ENCODE measurements at regions not wholly inside any gene's neighbourhood (a gene's known extent, or its start where the extent isn't known, plus 50 kb on each side); places are given as distances from the start of the nearest gene placed in this dataset.

- no peaks in the 10 kb centered on the region for H3K36me3 ChIP-seq (replicated peaks in 1 of 2; ENCODE audit: insufficient read depth in 1 of 2, low read depth in 2 of 2)
- ATAC-seq (no peak), DNase-seq (no peak)
- no peaks in the 10 kb centered on the region for H3K9me3 ChIP-seq
- intact Hi-C loops (cut with DNase I), result no loop called here
- TF ChIP-seq POLR2A (IDR thresholded peaks at IDR 0.05) (no peak), CTCF (IDR thresholded peaks at IDR 0.05) (no peak)
- H3K4me1 ChIP-seq, result no peaks in the 10 kb centered on the region
- H3K27me3 ChIP-seq, result no peaks in the 10 kb centered on the region
- H3K4me3 ChIP-seq, result no peak overlapping the region
- H3K27ac ChIP-seq, result no peak overlapping the region
Measured at GRCh38 chr2:60000686-60001085, 552.8 kb downstream of the BCL11A start.

- no peak for ATAC-seq
- H3K36me3 ChIP-seq (replicated peaks in 1 of 2; ENCODE audit: insufficient read depth in 1 of 2, low read depth in 2 of 2), result no peaks in the 10 kb centered on the region
- no peak overlapping the region for H3K4me3 ChIP-seq
- DNase-seq, result no peak
- intact Hi-C loops (cut with DNase I), result no loop called here
- no peaks in the 10 kb centered on the region for H3K27me3 ChIP-seq
- no peak overlapping the region for H3K27ac ChIP-seq
- H3K4me1 ChIP-seq, result no peaks in the 10 kb centered on the region
- TF ChIP-seq CTCF (IDR thresholded peaks at IDR 0.05), result no peak
- no peak for TF ChIP-seq POLR2A (IDR thresholded peaks at IDR 0.05)
- H3K9me3 ChIP-seq, result no peaks in the 10 kb centered on the region
Measured at GRCh38 chr2:59998324-59998723, 555.1 kb downstream of the BCL11A start.

- Histone ChIP-seq H3K9me3 (no peaks in the 10 kb centered on the region), H3K4me1 (no peaks in the 10 kb centered on the region), H3K27me3 (no peaks in the 10 kb centered on the region), H3K27ac (no peak overlapping the region), H3K4me3 (no peak overlapping the region), H3K36me3 (replicated peaks in 1 of 2; ENCODE audit: insufficient read depth in 1 of 2, low read depth in 2 of 2) (no peaks in the 10 kb centered on the region)
- intact Hi-C loops (cut with DNase I), result no loop called here
- TF ChIP-seq CTCF (IDR thresholded peaks at IDR 0.05) (no peak), POLR2A (IDR thresholded peaks at IDR 0.05) (no peak)
- 90 to 92% methylated on average over 3 of the region's 3 CpGs for WGBS, 2 donors
- ATAC-seq, result no peak
- DNase-seq, result no peak
Measured at GRCh38 chr2:59997371-59997770, 556.1 kb downstream of the BCL11A start.

GRCh38 chr2:59996855-59997254, 556.6 kb downstream of the BCL11A start:
- DNase-seq (no peak), ATAC-seq (no peak)
- Histone ChIP-seq H3K36me3 (replicated peaks in 1 of 2; ENCODE audit: insufficient read depth in 1 of 2, low read depth in 2 of 2) (no peaks in the 10 kb centered on the region), H3K27me3 (no peaks in the 10 kb centered on the region), H3K4me1 (no peaks in the 10 kb centered on the region), H3K4me3 (no peak overlapping the region), H3K27ac (no peak overlapping the region), H3K9me3 (no peaks in the 10 kb centered on the region)
- intact Hi-C loops (cut with DNase I), result no loop called here
- TF ChIP-seq CTCF (IDR thresholded peaks at IDR 0.05), result no peak
- TF ChIP-seq POLR2A (IDR thresholded peaks at IDR 0.05), result no peak
- 86 to 100% methylated on average over 3 of the region's 3 CpGs for WGBS, 2 donors

- ATAC-seq, result no peak
- Histone ChIP-seq H3K27ac (no peak overlapping the region), H3K4me3 (no peak overlapping the region), H3K27me3 (no peaks in the 10 kb centered on the region), H3K4me1 (no peaks in the 10 kb centered on the region), H3K9me3 (no peaks in the 10 kb centered on the region), H3K36me3 (replicated peaks in 1 of 2; ENCODE audit: insufficient read depth in 1 of 2, low read depth in 2 of 2) (no peaks in the 10 kb centered on the region)
- intact Hi-C loops (cut with DNase I), result no loop called here
- DNase-seq, result no peak
- 73 to 78% methylated on average over 2 of the region's 2 CpGs for WGBS, 2 donors
- no peak for TF ChIP-seq POLR2A (IDR thresholded peaks at IDR 0.05)
- no peak for TF ChIP-seq CTCF (IDR thresholded peaks at IDR 0.05)
Measured at GRCh38 chr2:59993726-59994125, 559.7 kb downstream of the BCL11A start.
